ENCODE measurements at regions not wholly inside any gene's neighbourhood (a gene's known extent, or its start where the extent isn't known, plus 50 kb on each side); places are given as distances from the start of the nearest gene placed in this dataset.

DNA sequence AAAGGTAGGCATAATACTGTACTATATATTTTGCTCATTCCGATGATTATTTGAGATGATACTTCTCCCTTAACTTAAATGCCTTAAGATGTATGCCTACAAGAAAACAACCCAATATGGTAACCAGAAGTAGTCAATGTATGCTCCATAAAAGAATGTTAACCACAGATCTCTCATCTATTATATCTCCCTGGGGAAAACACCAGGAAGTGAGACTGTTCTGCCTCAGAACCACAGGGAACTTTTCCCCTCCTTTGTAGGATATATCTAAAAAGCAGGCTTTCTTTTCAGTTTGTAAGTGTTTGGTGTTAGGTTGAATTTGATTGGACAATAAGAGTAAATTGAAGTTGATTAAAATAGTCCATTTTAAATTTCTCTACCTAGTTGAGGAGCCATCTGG lies 1160.5 kb upstream of the NXPH2 start:
- no peak for FAIRE-seq

DNA sequence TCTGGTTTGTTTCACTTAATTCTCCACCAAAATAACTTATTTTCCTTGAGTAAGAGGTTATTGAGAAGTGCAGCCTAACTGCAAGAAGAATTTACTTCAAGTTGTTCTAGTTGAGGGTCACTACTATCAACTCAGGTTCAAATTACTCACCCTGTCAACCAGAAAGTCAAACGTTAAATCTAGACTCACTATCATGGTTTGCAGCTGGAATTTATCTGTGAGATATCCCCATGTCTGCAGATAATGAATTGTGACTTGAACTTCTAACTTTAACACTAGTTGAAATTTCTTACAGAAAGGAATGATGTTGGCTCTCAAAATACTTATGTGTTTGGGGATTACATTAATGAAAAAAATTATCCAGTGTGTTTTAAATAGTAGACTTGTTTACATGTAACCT lies 1145.7 kb upstream of the NXPH2 start:
- FAIRE-seq, result no peak

DNA sequence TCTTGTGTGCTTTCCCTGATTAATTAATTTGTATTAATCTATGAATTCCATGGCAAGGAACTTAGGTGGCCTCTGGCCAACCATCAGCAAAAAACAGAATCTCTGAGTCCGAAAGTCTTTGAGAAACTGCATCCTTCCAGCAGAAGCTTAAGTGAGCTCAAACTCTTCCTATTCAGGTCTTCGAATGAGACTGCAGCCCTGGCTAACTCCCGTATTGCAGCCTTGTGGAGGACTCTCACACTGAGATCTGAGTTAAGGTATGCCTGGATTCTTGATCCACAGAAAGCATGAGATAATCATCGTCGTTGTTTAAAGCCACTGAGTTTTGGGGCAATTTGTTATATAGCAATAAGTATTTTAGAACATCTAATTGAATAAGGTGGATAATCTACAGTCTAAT lies 1143.9 kb upstream of the NXPH2 start:
- no peak for FAIRE-seq

DNA sequence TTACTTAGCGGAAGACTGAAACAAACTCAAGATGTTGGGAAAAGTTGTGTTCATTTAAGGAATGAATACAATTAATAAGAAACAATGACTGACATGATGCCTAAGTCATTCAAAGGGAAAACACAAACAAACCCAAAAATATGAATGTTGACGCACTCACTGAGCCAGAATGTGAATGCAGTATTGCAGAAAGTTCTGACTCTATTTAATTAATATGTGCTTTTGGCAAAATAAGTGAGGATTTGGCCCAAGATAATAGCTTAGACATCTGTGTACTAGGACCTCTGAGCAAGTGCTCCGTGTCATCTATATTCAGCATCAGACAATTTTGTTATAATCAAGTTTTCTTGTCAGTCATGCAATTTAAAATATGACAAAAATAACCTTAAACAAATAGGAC lies 1138.8 kb upstream of the NXPH2 start:
- FAIRE-seq, result no peak

DNA sequence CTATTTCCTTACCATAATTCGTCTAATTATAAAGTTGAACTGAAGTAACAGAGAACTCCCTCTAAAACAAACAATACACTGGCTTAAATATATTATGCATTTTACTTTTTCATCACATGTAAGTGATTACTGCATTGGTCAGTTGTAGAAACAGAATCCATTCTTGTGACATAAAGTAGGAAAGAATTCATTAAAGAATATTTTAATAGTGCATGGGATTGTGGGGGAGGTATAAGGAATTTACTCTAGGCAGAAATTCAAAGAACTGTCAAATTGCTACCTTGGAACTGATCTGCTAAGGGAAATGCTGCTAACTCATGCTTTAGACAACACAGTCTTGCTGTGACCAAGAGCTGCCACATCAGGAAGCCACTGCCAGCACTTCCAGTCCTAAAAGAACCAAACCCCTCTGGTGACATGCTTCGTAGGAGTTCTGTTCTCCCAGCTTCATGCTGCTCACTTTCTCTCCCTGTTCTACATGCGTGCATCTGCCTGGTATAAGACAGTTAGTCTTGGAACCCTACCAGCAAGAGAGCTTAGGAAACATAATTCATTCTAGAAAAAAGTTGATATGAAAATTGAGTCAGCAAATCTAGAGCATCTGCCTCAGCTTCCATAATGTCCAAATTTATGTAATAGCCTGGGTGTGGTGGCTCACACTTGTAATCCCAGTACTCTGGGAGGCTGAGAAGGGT lies 1137.6 kb upstream of the NXPH2 start:
- no peak for FAIRE-seq

DNA sequence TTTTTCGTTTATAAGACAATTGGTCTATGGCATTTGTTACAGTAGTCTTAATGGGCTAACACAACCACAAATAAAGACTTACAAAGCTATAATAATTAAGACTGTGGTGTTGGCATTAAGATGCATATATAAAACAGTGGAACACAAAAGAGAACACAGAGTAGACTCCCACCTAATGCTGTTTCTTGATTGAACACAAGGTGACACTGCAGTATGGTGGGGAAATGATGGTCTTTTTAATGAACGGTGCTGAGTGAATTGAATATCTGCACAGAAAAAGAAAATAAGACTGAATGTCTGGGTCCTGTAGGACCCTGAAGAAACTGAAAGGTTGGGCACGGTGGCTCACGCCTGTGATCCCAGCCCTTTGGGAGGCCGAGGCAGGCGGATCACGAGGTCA lies 1136.6 kb upstream of the NXPH2 start:
- no peak for FAIRE-seq

DNA sequence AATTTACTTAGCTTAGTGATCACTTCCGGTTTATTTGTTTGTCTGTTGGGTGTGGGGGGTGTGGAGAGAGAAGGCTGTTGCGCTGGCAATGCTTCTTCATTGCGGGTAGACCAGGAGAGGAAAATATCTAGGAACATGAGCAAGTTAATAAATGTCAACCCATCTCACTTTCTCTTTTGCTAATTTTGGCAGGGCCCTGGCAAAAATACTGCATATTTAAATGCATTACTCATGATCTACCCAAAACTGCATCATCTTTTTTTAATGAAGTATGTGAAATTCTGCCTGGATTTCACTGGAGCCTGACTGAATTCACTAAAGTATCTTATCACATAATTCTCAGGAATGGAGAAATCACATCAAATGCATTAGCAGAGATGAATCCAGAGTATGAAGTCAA lies 1131.0 kb upstream of the NXPH2 start:
- FAIRE-seq, result no peak

DNA sequence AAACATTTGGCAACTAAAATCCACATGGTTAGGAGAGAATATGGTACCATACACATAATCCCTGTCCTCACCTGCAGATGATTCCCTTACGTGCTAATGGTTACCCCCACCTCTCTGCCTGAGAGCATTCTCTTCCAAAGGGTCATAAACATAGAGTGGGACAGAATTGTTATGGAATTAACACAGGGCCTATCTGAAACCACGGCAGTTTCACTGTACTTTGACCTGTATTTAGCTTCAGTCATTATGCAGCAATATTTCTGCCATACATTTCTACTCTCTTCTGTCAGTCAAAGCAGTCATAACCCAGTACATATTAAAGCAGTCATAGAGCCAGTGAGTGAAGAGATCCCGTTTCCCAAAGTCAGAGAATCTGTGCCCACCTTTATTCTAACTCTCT lies 1128.9 kb upstream of the NXPH2 start:
- no peak for FAIRE-seq

DNA sequence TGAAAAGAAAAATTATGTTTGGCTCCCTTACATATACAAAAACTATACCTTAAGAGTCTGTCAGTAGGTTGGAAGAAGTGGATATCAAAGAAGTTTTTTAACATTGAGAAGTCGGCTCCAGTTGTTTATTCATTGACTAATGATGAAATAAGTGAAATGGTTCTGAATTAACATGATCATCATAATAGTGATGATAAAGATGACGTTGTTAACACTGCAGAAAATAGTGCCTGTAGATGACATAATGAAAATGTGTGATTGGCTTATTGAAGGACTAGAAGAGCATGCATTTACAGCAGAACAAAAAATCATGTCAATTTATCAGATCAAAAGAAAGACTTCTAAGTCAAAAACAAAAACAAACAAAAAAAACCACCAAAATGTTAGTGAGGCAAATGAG lies 1125.4 kb upstream of the NXPH2 start:
- FAIRE-seq, result no peak

DNA sequence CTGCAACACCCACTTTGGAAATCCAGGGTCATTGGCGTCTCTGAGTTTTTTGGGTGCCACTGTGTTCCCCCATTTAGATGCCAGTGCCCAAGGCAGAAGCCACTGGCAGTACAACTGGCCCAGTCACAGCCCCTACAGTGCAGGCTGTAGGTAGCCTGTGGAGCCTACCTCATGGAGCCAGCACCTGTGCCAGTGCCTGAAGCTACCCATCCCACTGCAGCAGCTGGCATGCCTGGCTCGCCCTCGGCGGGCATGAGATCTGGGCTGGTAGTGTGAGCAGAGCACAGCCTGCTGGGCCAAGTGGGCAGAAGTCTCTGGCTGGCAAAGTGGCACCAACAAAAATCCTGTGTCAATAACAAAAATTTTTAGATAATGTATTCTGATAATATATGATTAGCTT lies 1111.4 kb upstream of the NXPH2 start:
- no peak for FAIRE-seq

DNA sequence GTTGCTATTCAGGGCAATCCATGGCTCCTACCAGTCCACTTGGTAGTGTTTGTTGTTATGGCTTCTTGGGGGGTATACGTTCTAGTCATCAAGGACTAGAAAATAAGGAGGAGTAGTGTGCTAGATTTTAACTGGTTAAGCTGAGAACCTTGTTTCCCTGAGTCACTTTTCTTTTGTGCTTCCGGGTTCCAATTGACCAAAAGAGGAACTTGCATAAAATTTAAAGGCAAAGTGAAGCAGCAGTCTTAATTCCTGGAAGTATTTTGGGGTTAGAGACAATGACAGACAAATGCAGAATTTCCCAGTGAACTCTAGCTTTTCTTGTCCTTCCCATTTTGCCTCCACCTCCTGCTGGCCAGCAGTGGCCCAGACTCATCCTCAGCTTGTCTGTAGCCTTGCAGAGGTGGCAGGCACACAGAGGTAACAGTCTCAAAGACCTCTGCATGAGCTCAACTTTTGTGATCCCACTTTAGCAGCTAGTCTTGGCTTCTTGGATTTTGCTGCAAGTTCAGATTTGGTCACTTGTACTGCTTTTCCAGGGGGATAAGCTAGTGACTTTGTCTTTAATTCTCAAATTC lies 1105.8 kb upstream of the NXPH2 start:
- no peak for FAIRE-seq

DNA sequence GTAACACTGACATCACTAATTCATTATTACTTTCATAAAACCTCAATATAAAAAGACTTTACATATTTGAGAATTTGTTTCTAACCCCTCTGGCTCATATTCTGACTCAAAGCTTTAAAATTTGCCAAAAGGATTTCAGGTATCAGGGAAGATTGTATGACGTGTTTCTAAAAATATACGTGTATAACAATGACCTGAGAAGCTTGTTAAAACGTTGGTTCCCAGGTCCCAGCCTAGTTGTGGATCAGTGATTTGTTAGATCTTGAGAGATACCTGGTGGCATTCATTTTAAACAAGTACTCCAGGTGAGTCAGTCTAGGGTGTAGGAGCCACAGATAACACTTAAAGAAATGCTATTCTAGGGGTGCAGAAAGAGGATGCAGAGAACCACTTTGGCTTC lies 1096.8 kb upstream of the NXPH2 start:
- FAIRE-seq, result no peak

DNA sequence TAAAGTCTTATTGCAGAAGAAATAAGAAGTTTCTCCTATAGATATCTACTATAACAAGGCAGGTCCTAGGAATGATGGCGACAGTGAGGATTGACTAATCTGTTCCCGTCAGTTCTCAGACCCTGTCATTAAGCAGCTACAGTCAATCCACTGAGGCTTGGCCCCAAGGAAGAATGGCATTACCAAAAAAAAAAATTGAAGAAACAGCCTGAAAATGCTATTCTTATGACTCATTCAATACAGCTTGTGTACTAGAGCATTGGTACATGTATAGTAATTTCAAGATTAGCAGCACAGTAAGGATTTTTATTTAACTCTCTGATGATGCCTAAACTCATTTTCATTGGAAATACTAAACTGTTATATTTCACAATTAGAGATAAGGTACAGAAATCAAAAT lies 1096.1 kb upstream of the NXPH2 start:
- FAIRE-seq, result no peak

DNA sequence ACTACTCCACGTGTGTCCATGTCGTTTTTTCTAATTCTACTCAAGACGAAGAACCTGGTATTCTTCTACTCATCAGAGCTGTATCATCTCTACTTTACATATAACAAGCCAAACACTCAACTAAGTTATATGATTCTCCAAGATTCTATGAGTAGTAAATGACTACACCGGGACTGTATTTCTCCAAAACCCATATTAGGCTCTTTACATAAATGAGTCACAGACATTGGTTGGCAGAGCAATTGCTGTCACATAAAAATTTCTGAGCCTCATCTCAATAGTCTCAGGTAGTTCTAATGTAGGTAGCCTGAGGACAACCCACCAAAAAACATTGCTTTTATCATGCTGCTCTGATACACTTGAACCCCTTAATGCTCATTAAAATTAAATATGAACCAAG lies 1092.3 kb upstream of the NXPH2 start:
- FAIRE-seq, result no peak

DNA sequence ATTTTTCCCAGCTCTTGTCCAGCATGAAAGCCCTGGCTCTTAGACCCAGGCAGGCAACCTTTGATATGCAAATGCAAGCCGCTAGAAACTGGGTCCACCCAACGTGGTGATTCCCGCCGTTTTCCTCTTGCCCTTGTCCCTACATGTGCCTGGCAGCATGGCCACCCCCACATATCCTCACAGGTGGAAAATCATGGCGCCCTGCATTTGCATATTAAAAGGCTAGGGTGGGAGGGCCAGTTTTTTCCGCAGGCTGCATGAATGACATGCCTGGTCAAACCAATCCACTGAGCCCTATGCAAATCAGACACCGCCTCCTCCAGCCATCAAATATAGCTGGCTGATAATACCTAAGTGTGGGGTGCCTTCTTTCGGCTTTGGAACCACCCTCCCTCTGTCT lies 1091.8 kb upstream of the NXPH2 start:
- no peak for FAIRE-seq

DNA sequence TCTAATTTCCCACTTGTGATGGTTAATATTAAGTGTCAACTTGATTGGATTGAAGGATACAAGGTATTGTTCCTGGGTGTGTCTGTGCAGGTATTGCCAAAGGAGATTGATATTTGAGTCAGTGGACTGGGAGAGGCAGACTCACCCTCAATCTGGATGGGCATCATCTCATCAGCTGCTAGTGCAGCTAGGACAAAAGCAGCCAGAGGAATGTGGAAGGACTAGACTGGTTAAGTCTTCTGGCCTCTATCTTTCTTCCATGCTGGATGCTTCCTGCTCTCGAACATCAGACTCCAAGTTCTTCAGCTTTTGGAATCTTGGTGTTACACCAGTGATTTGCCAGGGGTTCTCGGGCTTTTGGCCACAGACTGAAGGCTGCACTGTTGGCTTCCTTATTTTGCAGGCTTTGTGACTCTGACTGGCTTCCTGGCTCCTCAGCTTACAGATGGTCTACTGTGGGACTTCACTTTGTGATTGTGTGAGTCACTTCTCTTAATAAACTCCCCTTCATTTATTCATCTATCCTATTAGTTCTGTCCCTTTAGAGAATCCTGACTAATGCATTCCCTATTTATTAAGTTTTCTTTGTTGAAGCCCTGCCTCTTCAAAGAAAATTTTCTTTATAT lies 1087.5 kb upstream of the NXPH2 start:
- FAIRE-seq, result no peak

DNA sequence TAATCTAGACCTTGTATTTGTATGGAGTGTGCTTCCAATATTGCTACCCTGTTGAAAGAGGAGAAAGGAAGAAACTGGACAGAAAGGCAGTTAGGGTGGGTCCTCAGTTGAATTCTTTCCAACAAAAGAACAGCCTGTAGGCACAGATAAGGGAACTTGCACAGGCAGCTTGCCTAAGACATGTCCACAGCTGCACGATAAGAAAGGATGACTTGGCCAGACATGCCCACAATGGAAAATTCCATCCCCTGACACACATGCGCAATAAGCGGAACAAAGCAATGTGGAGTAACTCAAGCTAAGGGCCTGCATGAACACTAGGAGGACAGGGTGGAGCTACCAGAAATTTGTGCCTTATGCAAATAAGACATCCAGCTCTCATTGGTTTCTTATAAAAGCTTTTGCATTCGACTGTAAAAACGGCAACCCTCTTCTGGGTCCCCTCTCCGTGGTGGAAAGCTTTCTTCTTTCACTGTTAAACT lies 1084.7 kb upstream of the NXPH2 start:
- no peak for FAIRE-seq

DNA sequence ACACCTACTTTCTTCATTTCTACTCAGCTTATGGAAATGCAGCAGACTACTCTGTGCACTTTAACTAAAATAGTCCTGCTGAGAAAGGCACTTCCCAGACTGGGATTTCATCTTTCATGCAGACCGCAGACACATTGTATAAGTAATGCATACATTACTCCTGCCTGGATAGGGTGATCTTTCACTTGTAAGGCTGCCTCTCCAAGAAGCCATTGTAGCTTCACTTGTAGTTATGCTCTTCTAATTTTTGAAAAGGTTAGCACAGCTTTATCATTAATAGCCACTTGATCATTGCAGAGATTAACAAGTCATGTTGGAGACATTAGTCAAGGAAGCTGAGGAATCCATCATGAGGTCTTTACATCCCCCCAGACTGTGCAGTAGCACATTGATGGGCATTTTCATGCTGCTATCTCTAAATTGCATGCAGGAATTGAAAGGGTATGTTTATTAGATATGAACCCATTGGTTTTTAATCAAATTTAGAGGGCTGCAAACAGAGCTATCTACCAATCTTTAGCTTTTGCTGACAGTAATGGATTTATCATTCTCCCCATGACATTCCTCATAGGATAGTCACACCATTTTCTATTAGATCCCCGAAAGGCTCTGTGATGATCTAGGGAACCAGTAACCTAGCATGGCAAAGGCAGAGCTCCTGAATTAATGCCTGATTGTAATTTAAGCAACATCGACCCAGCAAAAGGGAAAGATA lies 1074.7 kb upstream of the NXPH2 start:
- no peak for FAIRE-seq

DNA sequence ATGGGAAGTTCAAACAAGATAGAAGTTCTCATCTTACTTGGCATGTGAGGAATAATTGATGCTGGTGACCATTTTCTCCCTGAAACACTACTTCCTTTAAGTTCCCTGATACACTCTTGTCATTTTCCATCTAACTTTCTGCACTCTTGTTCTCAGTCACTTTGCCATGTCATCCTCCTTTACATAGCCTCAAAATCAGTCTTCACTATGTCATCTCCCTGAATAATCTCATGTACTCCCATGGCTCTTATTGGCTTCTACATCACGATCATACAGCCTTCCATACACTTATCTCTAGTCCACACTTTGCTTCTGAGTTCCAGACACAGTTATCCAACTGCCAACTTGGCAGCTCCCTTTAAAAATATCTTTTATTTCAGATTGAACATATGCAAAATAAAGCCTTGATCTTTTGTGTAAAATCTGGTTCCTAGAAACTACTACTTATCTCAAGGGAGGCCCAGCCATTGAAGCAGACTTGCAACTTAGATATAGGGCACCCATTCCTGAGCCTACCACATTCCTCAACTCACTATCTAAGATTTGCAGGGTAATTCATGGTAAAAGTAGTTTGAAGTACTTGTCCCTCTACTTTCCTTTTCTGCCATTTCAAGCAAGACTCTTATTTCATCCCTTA lies 1070.2 kb upstream of the NXPH2 start:
- no peak for FAIRE-seq

DNA sequence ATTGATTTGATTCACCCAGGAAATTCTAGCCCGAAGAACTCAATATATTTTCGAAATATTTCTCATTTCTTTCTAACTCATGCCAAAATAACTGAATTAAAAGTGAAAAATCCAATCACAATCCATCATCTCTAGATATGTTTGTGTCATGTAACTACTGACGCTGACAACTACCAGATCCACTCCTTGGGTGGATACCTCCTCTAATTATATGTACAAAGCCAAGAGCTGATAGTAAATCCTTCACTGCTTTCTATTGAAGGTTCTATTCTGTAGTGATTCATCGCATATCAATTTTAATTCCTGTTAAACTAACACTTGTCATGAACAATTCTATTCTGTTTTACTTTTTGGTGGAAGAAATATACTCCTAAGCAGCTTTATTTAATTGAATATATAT lies 1056.6 kb upstream of the NXPH2 start:
- no peak for FAIRE-seq

DNA sequence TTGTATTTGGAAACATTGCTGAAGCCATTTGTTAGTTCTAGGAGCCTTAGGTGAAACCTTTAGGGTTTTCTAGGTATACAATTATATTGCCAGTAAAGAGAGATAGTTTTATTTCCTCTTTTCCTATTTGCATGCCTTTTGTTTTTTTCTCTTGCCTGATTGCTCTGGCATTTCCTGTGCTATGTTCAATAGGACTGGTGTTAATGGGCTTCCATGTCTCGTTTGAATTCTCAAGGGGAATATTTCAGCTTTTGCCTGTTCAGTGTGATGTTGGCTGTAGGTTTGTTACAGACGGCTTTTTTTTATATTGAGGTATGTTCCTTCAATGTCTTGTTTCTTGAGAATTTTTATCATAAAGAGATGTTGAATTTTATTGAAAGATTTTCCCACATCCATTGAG lies 1054.9 kb upstream of the NXPH2 start:
- FAIRE-seq, result no peak

DNA sequence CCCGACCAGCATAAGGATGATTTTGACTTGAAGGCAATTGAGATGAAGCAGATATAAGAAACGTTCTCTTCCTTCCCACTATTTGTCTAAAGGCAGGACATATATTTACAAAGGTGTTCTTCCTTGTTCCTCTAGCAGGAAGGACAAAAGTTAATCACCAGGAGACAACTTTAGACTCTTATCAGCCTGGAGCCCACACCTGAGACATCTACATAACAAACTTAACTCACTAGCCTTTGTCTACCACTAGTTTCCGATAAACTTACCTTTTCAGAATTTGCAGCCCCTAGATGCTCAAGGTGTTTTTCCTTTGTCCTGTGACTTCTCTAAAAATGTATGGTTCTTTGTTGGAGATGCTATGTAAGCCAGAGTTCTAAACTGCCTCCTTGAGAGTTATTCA lies 1047.8 kb upstream of the NXPH2 start:
- no peak for FAIRE-seq

DNA sequence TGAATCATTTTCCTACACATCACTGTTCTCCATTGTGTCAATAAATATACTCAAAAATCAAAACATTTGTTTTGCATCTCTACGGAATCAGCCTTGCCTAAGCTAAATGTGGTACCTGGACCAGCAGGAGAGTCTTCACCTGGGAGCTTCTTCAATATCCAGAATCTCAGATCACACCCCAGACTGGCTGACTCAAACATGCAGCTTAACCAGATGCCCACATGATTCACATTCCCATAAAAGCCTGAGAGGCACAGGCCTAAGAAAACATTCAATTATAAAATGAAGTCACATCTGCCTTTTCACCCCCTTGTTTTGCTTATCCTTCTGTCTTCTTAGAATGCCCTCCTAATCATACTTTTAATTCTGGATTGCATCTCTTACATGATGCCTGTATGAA lies 1045.5 kb upstream of the NXPH2 start:
- FAIRE-seq, result no peak
